Transverse colon (tissue), 3 donors: ENCODE measurements at regions not wholly inside any gene's neighbourhood (a gene's known extent, or its start where the extent isn't known, plus 50 kb on each side); places are given as distances from the start of the nearest gene placed in this dataset.

Experiments used
- CTCF ChIP-seq, 5 experiments: fragments of 200-600 bp in 3 of 5; fragments of 450-650 bp in 2 of 5; sonication (generic) in 3 of 5; IDR thresholded peaks; 1 replicate in 2 of 5; 2 replicates in 3 of 5; pipeline ENCODE4 v1.5.1; 2016 to 2017; ENCODE audit warnings: antibody characterized with exemption in 5 of 5, inconsistent platforms in 3 of 5, mild to moderate bottlenecking in 2 of 5, moderate library complexity in 1 of 5
- EP300 ChIP-seq: sonication (generic); formaldehyde crosslinking; IDR thresholded peaks from one replicate; pipeline ENCODE4 v1.6.1; 2017; ENCODE audit warnings: antibody characterized with exemption, low read depth
- POLR2A ChIP-seq: fragments of 450-650 bp; IDR thresholded peaks from one replicate; pipeline ENCODE4 v1.6.1; 2016; ENCODE audit warnings: antibody characterized with exemption, mild to moderate bottlenecking, moderate library complexity

- TF ChIP-seq CTCF (IDR thresholded peaks at IDR 0.05) = no peak
- no peak for TF ChIP-seq EP300
- TF ChIP-seq POLR2A = no peak
Observed at GRCh38 chr11:106276859-106277436, 199.5 kb downstream of the AASDHPPT start.
